Panc1 (cell line): ENCODE measurements at regions not wholly inside any gene's neighbourhood (a gene's known extent, or its start where the extent isn't known, plus 50 kb on each side); places are given as distances from the start of the nearest gene placed in this dataset.

Source experiments
- ATAC-seq: fragments of 200-7000 bp; cut with Tn5 transposase; 2 replicates; pipeline ENCODE4 v1.9.1; 2020; ENCODE audit warnings: mild to moderate bottlenecking, moderate library complexity
- BruUV-seq: library from RNA; stranded (reverse); fragments of 400-500 nt; replicated peaks from 2 replicates; lab custom pipeline; 2021; lab: Mats Ljungman, UMichigan
- CTCF ChIA-PET: fragments of 300-600 bp; sonication (Branson Sonifier 250); formaldehyde crosslinking; loops from one replicate; lab custom pipeline; 2022; ENCODE audit warnings: antibody characterized with exemption; lab: Charles Lee
- POLR2A ChIA-PET: fragments of 300-600 bp; sonication (Branson Sonifier 250); formaldehyde crosslinking; loops from one replicate; lab custom pipeline; 2022; ENCODE audit warnings: antibody characterized with exemption; lab: Charles Lee
- DNase-seq: peaks from one replicate; pipeline ENCODE4 v3.0.0-alpha.2; 2010; ENCODE audit warnings: low read depth, low spot score
- H3K27ac ChIP-seq: 2 replicates; pipeline ENCODE4 v1.5.1; 2011; ENCODE audit warnings: mild to moderate bottlenecking, low read length, inconsistent platforms
- H3K27me3 ChIP-seq: fragments of 200-500 bp; sonication (Bioruptor generic); 2 replicates; pipeline ENCODE4 v1.6.0; 2014; ENCODE audit warnings: low read length, inconsistent platforms; ENCODE audit not compliant: control insufficient read depth, insufficient read depth
- H3K36me3 ChIP-seq: fragments of 200-500 bp; sonication (Bioruptor generic); 2 replicates; pipeline ENCODE4 v1.5.1; 2014; ENCODE audit warnings: inconsistent platforms, mild to moderate bottlenecking, low read length, moderate library complexity; ENCODE audit not compliant: control insufficient read depth, insufficient read depth
- H3K4me1 ChIP-seq: 2 replicates; pipeline ENCODE4 v1.5.1; 2011; ENCODE audit warnings: inconsistent platforms, mild to moderate bottlenecking, low read length, moderate library complexity; ENCODE audit not compliant: control insufficient read depth, insufficient read depth
- H3K4me3 ChIP-seq, 2 experiments: 2 replicates each; pipeline ENCODE4 v1.5.1; 2011 to 2012; ENCODE audit warnings: low read depth in 2 of 2, low read length in 2 of 2, mild to moderate bottlenecking in 2 of 2, inconsistent platforms in 1 of 2, moderate library complexity in 1 of 2
- H3K9me3 ChIP-seq: fragments of 200-500 bp; sonication (Bioruptor generic); 2 replicates; pipeline ENCODE4 v1.5.1; 2014; ENCODE audit warnings: low read depth, mild to moderate bottlenecking, inconsistent platforms, low read length, moderate library complexity; ENCODE audit not compliant: control insufficient read depth, insufficient read depth
- CTCF ChIP-seq: fragments of 450-650 bp; IDR thresholded peaks from 2 replicates; pipeline ENCODE4 v1.5.1; 2017; ENCODE audit warnings: mild to moderate bottlenecking
- POLR2AphosphoS5 ChIP-seq: IDR thresholded peaks from 2 replicates; pipeline ENCODE4 v1.6.1; 2012; ENCODE audit warnings: mild to moderate bottlenecking, low read depth, low read length, moderate library complexity
- REST ChIP-seq, 2 experiments: IDR thresholded peaks; 2 replicates each; pipeline ENCODE4 v1.6.1; 2011 to 2012; ENCODE audit warnings: low read depth in 2 of 2, control low read depth in 1 of 2, low read length in 1 of 2, mild to moderate bottlenecking in 1 of 2, moderate library complexity in 1 of 2; ENCODE audit not compliant: insufficient read depth in 1 of 2
- SIN3A ChIP-seq: IDR thresholded peaks from 2 replicates; pipeline ENCODE4 v1.6.1; 2012; ENCODE audit warnings: low read depth, mild to moderate bottlenecking, low read length, moderate library complexity, borderline replicate concordance; ENCODE audit not compliant: insufficient read depth
- TCF7L2 ChIP-seq: IDR thresholded peaks from 2 replicates; pipeline ENCODE4 v1.6.1; 2011; ENCODE audit warnings: mild to moderate bottlenecking, low read depth, low read length, inconsistent platforms
- in situ Hi-C: cut with HindIII; loops from 2 replicates; pipeline ENCODE4 v1.10.0; 2016; ENCODE audit warnings: low sequenced_read_pairs, low pct_unique_long_range_greater_than_20kb
- intact Hi-C: fragments of 100-400 bp; cut with micrococcal nuclease; formaldehyde crosslinking; loops from one replicate; pipeline ENCODE4 v1.10.0; 2022; ENCODE audit not compliant: unreplicated experiment

GRCh38 chr9:84206801-84207370 lies 133.7 kb downstream of the SLC28A3 start:
- no peaks in the 10 kb centered on the region for H3K36me3 ChIP-seq
- no TSS peak for BruUV-seq
- no peaks in the 10 kb centered on the region for H3K4me1 ChIP-seq
- no peaks in the 10 kb centered on the region for H3K9me3 ChIP-seq
- peak; percentile 38; the same call in 1 of the 2 replicates for ATAC-seq
- CTCF ChIA-PET: no interaction called here
- in situ Hi-C loops: no loop called here
- intact Hi-C loops: no loop called here
- H3K27ac ChIP-seq: no peak overlapping the region
- no peak overlapping the region for H3K4me3 ChIP-seq
- TF ChIP-seq SIN3A (no peak), CTCF (no peak), POLR2AphosphoS5 (no peak), REST (IDR thresholded peaks at IDR 0.05; ENCODE audit: insufficient read depth in 1 of 2, low read depth in 2 of 2, low read length in 1 of 2) (no peak), TCF7L2 (no peak)
- no peaks in the 10 kb centered on the region for H3K27me3 ChIP-seq
- no peak for DNase-seq
- POLR2A ChIA-PET: interaction anchor here (0.6 kb wide), 1 partner anchor 110 kb away, joined by 3 read pairs; no protein-coding TSS in a partner anchor

GRCh38 chr9:84207491-84207951 lies 133.0 kb downstream of the SLC28A3 start:
- TF ChIP-seq REST (IDR thresholded peaks at IDR 0.05; ENCODE audit: insufficient read depth in 1 of 2, low read depth in 2 of 2, low read length in 1 of 2): no peak
- TF ChIP-seq TCF7L2: no peak
- TF ChIP-seq CTCF: no peak
- TF ChIP-seq POLR2AphosphoS5: no peak
- CTCF ChIA-PET: no interaction called here
- H3K27ac ChIP-seq: no peak overlapping the region
- intact Hi-C loops (no loop called here), in situ Hi-C loops (no loop called here)
- no peaks in the 10 kb centered on the region for H3K27me3 ChIP-seq
- DNase-seq (no peak), ATAC-seq (no peak)
- H3K4me1 ChIP-seq: no peaks in the 10 kb centered on the region
- H3K9me3 ChIP-seq: no peaks in the 10 kb centered on the region
- H3K36me3 ChIP-seq: no peaks in the 10 kb centered on the region
- no TSS peak for BruUV-seq
- POLR2A ChIA-PET: no interaction called here
- H3K4me3 ChIP-seq: no peak overlapping the region
